Smooth muscle cell (in vitro differentiated cells): ENCODE measurements at regions not wholly inside any gene's neighbourhood (a gene's known extent, or its start where the extent isn't known, plus 50 kb on each side); places are given as distances from the start of the nearest gene placed in this dataset.

Source experiments
- DNase-seq: peaks from one replicate; lab custom pipeline; 2025; ENCODE audit not compliant: unreplicated experiment; lab: John Stamatoyannopoulos, UW
- H2AFZ ChIP-seq: fragments of 200-600 bp; sonication (generic); 2 replicates; pipeline ENCODE4 v1.6.0; 2016; ENCODE audit warnings: antibody characterized with exemption, low read depth, mild to moderate bottlenecking
- H3F3A ChIP-seq: fragments of 200-600 bp; sonication (generic); 2 replicates; pipeline ENCODE4 v1.6.0; 2017; ENCODE audit warnings: antibody characterized with exemption, low read depth
- H3K27ac ChIP-seq: fragments of 200-600 bp; sonication (generic); 2 replicates; pipeline ENCODE4 v1.5.1; 2016; ENCODE audit warnings: low read depth, mild to moderate bottlenecking
- H3K27me3 ChIP-seq: fragments of 200-600 bp; sonication (generic); 2 replicates; pipeline ENCODE4 v1.6.1; 2016; ENCODE audit warnings: low read depth, mild to moderate bottlenecking
- H3K36me3 ChIP-seq: fragments of 200-600 bp; sonication (generic); 2 replicates; pipeline ENCODE4 v1.5.1; 2016; ENCODE audit warnings: low read depth
- H3K4me1 ChIP-seq: fragments of 200-600 bp; sonication (generic); 2 replicates; pipeline ENCODE4 v1.5.1; 2016; ENCODE audit warnings: low read depth
- H3K4me2 ChIP-seq: fragments of 200-600 bp; sonication (generic); 2 replicates; pipeline ENCODE4 v1.6.0; 2016; ENCODE audit warnings: mild to moderate bottlenecking
- H3K4me3 ChIP-seq: fragments of 200-600 bp; sonication (generic); 2 replicates; pipeline ENCODE4 v1.5.1; 2016; ENCODE audit warnings: mild to moderate bottlenecking
- H3K79me2 ChIP-seq: fragments of 200-600 bp; sonication (generic); 2 replicates; pipeline ENCODE4 v1.6.0; 2016; ENCODE audit warnings: low read depth, mild to moderate bottlenecking
- H3K9ac ChIP-seq: fragments of 200-600 bp; sonication (generic); 2 replicates; pipeline ENCODE4 v1.6.0; 2016; ENCODE audit warnings: low read depth
- H3K9me3 ChIP-seq: fragments of 200-600 bp; sonication (generic); replicated peaks from 2 replicates; pipeline ENCODE4 v1.5.1; 2016; ENCODE audit warnings: low read depth
- H4K20me1 ChIP-seq: fragments of 200-600 bp; sonication (generic); 2 replicates; pipeline ENCODE4 v1.6.0; 2016; ENCODE audit warnings: low read depth
- WGBS: methylation state at CpG from one replicate; pipeline ENCODE4 v1.1.7; 2016; ENCODE audit warnings: low lambda C conversion rate; 5-methylcytosine and 5-hydroxymethylcytosine counted together
- TF ChIP-seq, protein P1 (sequence below): fragments of 200-600 bp; sonication (generic); IDR thresholded peaks from 2 replicates; pipeline ENCODE4 v1.5.1; 2017; ENCODE audit warnings: borderline replicate concordance, mild to moderate bottlenecking, antibody characterized with exemption; ENCODE audit not compliant: insufficient read depth, poor library complexity, severe bottlenecking

DNA sequence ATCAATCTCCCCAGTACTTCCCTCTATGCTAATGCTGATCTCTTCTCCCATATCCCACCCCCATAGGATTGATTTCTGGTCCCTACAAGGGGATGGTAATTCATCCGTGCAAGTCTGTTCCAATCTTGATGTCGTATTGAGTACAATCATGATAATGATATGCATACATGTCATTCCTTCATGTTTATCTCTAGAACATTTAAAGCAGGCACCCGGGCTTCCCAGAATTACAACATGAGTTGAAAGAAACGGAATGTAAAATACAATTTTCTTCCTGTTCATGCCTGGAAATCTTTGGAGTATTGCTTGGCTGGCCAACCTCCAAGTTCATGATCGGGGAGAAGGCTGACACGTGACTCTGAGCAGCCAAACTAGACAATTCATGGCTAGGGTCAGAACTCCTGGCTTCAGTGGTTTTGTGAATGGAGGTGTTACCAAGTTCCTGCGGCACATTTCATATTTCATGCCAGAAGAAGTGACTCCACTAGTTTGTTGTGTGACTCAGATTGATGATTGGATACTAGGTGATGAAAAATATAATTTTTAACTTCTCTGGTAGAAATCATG is 66.6 kb downstream of the C9orf152 start:
- Histone ChIP-seq H3K9me3 (no peaks in the 10 kb centered on the region), H3K27ac (peak overlapping the region; percentile 74), H4K20me1 (peaks cover 99% of the 10 kb centered on the region), H3K27me3 (no peaks in the 10 kb centered on the region), H3K4me1 (no peaks in the 10 kb centered on the region), H3K4me2 (peak overlapping the region; percentile 44), H3F3A (peaks cover 8% of the 10 kb centered on the region), H2AFZ (no peak overlapping the region), H3K79me2 (peaks cover 85% of the 10 kb centered on the region), H3K36me3 (peaks cover 3% of the 10 kb centered on the region), H3K4me3 (no peak overlapping the region), H3K9ac (peak overlapping the region; percentile 1)
- no peak for DNase-seq
- WGBS: 58% methylated on average over 7 of the region's 7 CpGs
- TF ChIP-seq, protein P1, sequence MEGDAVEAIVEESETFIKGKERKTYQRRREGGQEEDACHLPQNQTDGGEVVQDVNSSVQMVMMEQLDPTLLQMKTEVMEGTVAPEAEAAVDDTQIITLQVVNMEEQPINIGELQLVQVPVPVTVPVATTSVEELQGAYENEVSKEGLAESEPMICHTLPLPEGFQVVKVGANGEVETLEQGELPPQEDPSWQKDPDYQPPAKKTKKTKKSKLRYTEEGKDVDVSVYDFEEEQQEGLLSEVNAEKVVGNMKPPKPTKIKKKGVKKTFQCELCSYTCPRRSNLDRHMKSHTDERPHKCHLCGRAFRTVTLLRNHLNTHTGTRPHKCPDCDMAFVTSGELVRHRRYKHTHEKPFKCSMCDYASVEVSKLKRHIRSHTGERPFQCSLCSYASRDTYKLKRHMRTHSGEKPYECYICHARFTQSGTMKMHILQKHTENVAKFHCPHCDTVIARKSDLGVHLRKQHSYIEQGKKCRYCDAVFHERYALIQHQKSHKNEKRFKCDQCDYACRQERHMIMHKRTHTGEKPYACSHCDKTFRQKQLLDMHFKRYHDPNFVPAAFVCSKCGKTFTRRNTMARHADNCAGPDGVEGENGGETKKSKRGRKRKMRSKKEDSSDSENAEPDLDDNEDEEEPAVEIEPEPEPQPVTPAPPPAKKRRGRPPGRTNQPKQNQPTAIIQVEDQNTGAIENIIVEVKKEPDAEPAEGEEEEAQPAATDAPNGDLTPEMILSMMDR: no peak

- Histone ChIP-seq H3K4me3 (no peak overlapping the region), H3K9ac (no peak overlapping the region), H3K27me3 (no peaks in the 10 kb centered on the region), H3K9me3 (no peaks in the 10 kb centered on the region), H3F3A (peaks cover 8% of the 10 kb centered on the region), H3K4me2 (no peak overlapping the region), H3K79me2 (peaks cover 94% of the 10 kb centered on the region), H3K36me3 (peaks cover 3% of the 10 kb centered on the region), H3K27ac (no peak overlapping the region), H2AFZ (no peak overlapping the region), H3K4me1 (no peaks in the 10 kb centered on the region), H4K20me1 (peaks cover 99% of the 10 kb centered on the region)
- TF ChIP-seq, protein P1: no peak
- DNase-seq: no peak
- WGBS: 98% methylated on average over 3 of the region's 3 CpGs
Measured at GRCh38 chr9:110142253-110142652, 65.7 kb downstream of the C9orf152 start.

GRCh38 chr9:110142868-110143481 is 65.0 kb downstream of the C9orf152 start:
- TF ChIP-seq, protein P1: no peak
- no peak for DNase-seq
- Histone ChIP-seq H3K4me1 (no peaks in the 10 kb centered on the region), H3K79me2 (peaks cover 98% of the 10 kb centered on the region), H3K9me3 (no peaks in the 10 kb centered on the region), H2AFZ (no peak overlapping the region), H3K36me3 (peaks cover 3% of the 10 kb centered on the region), H3K4me3 (no peak overlapping the region), H3K27me3 (no peaks in the 10 kb centered on the region), H3F3A (peaks cover 8% of the 10 kb centered on the region), H3K27ac (no peak overlapping the region), H3K9ac (no peak overlapping the region), H4K20me1 (peaks cover 99% of the 10 kb centered on the region), H3K4me2 (no peak overlapping the region)
- 96% methylated on average over 3 of the region's 3 CpGs for WGBS

GRCh38 chr9:110143485-110143884 is 64.5 kb downstream of the C9orf152 start:
- TF ChIP-seq, protein P1: no peak
- no peak overlapping the region for H3K4me3 ChIP-seq
- peaks cover 8% of the 10 kb centered on the region for H3F3A ChIP-seq
- H2AFZ ChIP-seq: no peak overlapping the region
- 95% methylated on average over 1 of the region's 1 CpG for WGBS
- peaks cover 3% of the 10 kb centered on the region for H3K36me3 ChIP-seq
- H3K4me2 ChIP-seq: no peak overlapping the region
- no peak overlapping the region for H3K9ac ChIP-seq
- peaks cover 99% of the 10 kb centered on the region for H4K20me1 ChIP-seq
- no peaks in the 10 kb centered on the region for H3K27me3 ChIP-seq
- no peaks in the 10 kb centered on the region for H3K9me3 ChIP-seq
- peaks cover 98% of the 10 kb centered on the region for H3K79me2 ChIP-seq
- DNase-seq: no peak
- no peaks in the 10 kb centered on the region for H3K4me1 ChIP-seq
- H3K27ac ChIP-seq: no peak overlapping the region
